Uterus (tissue), 2 donors: ENCODE measurements at regions not wholly inside any gene's neighbourhood (a gene's known extent, or its start where the extent isn't known, plus 50 kb on each side); places are given as distances from the start of the nearest gene placed in this dataset.

ENCODE experiments used
- CTCF ChIP-seq, 4 experiments: fragments of 200-600 bp in 2 of 4; fragments of 450-650 bp in 2 of 4; sonication (generic) in 2 of 4; IDR thresholded peaks; one replicate each; pipeline ENCODE4 v1.5.1; 2016 to 2019; ENCODE audit warnings: antibody characterized with exemption in 4 of 4, mild to moderate bottlenecking in 2 of 4, moderate library complexity in 1 of 4
- POLR2A ChIP-seq, 2 donors: fragments of 450-650 bp; IDR thresholded peaks; one replicate each; pipeline ENCODE4 v1.6.1; 2016; ENCODE audit warnings: antibody characterized with exemption in 2 of 2, mild to moderate bottlenecking in 1 of 2, moderate library complexity in 1 of 2

GRCh38 chr7:69189406-69189805 is 408.9 kb upstream of the AUTS2 start:
- TF ChIP-seq CTCF (IDR thresholded peaks at IDR 0.05) (no peak), POLR2A (IDR thresholded peaks at IDR 0.05) (no peak)
